GM21825 (cell line): ENCODE measurements at regions not wholly inside any gene's neighbourhood (a gene's known extent, or its start where the extent isn't known, plus 50 kb on each side); places are given as distances from the start of the nearest gene placed in this dataset.

Source experiments
- ATAC-seq: cut with Tn5 transposase; IDR thresholded peaks from one replicate; pipeline ENCODE4 v1.9.1; 2021; ENCODE audit warnings: mild to moderate bottlenecking, moderate library complexity; ENCODE audit not compliant: unreplicated experiment

DNA sequence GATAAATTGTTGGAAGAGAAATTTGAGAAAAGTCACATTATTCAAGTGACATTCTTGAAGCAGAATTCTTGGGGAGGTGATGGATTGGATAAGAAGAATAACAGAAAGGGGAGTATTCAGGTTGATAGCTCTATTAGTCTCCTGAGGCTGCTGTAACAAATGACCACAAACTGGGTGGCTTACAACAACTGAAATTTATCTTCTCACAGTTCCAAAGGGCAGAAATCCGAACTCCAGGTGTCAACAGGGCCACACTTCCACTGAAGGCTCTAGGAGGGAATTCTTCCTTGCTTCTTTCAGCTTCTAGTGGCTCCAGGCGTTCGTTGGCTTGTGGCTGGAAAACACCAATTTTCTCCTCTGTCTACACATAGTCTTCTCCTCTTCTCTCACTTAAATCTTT lies 99.8 kb downstream of the TES start:
- no peak for ATAC-seq

DNA sequence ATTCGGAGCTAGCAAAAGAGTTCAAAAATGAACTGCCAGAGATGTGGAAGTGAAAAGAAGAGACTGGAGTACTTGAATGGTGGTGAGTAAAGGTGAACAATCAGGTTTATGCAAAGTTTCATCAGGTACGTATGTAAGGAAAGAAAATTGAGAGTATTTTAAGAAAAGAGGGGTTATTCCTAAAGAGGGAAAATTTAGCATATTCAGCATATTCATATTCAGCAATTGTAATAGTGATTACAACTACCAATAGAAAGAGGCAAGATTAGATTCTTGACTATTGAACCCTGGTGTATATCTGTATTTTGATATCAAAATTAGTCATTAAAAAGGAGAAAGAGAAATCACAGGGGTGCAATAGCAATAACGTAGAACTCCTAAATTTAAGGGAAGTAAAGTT lies 100.9 kb downstream of the TES start:
- no peak for ATAC-seq

DNA sequence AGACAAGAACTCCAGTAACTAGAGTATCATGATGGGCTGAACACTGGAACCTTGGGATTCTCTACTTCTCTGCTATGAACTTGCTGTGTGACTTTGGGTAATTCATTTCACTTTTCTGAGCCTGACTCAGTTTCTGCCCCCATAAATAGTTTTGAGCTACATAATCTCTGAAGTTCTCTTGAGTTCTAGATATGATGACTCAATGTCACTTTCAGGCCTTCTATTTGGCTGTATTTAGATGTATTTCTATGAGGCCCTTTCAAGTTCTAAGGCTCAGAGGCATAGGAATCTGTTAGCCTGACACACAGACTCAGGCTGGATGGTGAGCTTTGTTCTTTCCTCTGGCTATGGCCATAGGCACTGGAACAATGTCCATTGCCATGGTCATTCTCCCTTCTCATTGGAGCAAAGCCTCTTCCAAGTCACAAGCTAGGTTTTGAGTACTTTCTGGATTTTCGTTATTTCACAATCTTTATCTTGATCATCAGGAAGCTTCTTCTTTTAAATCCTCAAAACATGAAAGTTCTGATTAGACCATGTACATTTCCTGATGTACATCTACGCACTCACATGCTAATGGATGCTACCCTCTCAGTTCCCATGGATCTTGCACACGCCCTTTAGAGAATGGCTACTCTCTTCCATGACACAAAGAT lies 101.6 kb downstream of the TES start:
- no peak for ATAC-seq

DNA sequence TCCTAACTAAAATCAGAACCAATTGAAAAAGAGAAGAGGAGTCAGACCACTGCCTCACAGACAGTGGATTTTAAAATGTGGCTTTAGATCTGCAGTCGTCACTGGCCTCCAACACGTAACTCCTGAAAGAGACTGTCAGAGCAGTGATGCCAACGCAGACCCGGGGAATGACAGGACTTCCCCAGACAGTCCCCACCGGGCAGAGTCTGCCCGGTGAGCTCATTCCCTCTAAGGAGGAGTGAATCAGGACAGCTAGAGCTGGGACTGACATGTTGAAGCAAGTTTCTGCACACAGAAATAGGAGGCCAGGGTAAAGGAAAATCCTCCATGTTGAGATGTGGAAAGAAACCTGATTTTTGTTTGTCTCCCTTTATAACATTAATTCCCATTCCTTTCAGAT lies 105.0 kb downstream of the TES start:
- no peak for ATAC-seq

DNA sequence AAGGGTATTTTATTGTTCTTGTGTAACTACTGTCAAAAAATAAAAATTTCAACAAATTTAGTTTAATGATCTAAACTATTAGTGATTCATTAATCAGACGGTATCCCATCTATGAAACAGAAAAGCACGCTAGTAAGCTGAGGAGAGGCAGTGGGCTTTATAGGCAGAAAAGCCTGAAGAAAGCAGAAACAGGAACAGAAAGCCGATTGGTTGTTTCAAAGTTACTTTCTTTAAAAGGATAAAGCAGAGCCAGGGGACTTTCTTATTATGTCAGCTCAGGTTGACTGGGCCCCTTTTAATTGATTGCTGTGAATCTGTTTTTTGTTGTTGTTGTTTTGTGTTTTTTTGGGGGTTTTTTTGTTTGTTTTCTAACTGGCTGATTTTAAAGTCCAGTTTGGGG lies 105.5 kb downstream of the TES start:
- ATAC-seq: no peak

DNA sequence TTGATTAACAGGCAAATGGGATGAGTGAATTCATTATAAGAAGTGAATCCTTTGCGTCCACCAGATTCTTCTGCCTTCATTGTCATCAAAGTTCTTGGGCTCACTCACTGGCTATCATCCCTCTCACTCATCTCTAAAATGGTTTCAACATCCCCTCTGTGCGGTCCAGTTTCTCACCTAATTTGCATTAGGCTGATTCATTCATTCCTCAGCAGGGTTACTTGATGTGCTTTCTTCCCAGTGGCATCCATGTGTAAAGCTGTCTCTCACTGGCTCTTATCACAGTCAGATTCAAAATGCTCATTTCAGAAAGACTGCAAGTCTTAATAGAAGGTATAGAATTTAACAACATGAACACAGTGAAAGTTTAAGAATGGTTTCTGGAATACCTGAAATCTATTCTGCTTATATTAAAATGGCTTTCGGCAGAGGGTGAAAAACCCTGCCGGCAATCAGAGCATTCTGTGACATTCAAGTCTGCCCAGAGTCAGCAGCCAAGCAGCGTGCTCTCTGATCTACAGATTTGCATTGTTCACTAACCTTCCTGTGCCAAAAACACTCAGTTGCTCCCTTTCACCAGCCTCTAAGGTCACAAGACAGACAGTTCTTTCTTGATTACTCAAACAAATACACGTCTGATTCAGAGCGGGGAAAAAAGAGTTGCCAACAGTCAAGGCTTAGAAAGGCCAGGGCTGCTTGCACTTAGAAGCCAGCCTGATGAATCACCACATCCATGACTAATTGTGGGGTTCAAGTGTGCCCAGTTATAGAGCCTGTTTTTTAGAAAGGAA lies 106.7 kb downstream of the TES start:
- peak; percentile 92 for ATAC-seq

DNA sequence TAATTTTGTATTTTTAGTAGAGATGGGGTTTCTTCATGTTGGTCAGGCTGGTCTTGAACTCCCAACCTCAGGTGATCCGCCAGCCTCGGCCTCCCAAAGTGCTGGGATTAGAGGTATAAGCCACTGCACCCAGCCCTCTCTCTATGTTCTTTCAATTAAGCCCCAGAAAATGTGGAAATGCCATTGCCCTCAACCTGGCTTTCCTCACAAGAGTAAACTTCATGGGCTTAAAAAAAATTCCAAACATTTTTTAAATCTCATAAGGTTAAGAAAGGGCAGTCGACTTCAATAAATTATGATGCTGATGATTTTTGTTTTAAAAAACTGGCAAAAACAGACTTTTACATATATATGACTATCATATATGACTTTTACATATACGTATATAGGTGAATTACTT lies 107.6 kb downstream of the TES start:
- no peak for ATAC-seq

DNA sequence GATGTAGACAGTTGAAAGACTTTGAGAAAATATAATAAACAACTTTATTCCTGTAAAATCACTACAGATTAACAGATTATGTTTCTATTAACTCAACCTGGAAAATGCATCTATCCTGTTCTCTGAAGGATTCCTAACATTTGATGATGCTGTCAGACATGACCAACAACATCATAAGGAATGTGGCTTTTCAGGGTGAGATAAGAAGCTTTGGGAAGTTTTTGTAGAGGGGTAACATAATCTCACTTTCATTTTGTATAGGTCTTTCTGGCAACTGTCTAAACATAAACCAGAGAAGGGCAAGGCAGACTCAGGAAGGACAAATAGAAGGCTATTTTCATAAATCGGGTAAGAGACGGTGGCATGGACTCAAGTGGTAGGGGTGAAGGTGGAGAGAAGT lies 112.2 kb downstream of the TES start:
- ATAC-seq: no peak

DNA sequence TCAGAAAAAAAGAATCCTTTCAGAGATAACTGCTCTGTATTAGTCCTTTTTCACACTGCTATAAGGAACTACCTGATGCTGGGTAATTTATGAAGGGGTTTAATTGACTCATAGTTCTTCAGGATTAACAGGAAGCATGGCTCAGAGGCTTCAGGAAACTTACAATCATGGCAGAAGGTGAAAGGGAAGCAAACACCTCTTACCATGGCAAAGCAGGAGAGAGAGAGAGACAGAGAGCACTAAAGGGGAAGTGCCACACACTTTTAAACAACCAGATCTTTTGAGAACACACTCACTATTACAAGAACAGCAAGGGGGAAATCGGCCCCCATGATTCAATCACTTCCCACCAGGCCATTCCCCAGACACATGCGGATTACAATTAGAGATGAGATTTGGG lies 114.2 kb downstream of the TES start:
- ATAC-seq: no peak

DNA sequence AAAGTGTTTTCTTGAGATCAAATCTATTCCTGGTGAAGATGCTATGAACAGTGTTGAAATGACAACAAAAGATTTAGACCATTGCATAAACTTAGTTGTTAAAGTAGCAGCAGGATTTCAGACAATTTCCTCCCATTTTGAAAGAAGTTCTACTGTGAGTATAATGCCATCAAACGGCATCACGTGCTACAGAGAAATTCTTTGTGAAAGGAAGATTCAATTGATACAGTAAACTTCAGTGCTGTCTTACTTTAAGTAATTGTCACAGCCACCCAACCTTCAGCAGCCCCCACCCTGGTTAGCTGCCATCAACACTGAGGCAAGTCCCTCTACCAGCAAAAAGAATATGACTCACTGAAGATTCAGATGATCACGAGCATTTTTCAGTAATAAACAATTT lies 115.2 kb downstream of the TES start:
- ATAC-seq: no peak

DNA sequence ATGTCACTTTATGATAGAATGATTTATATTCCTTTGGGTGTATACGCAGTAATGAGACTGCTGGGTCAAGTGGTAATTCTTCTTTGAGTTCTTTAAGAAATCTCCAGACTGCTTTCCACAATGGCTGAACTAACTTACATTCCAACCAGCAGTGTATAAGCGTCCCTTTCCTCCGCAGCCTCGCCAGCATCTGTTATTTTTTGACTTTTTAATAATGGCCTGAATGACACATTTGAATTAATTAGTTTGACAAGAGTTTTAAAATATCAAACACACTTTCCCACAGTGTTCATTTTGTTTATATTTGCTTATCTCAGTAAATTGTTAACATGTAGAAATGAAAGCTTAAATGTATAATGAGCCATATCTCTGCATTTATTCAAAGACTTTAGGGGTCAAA lies 116.8 kb downstream of the TES start:
- no peak for ATAC-seq

DNA sequence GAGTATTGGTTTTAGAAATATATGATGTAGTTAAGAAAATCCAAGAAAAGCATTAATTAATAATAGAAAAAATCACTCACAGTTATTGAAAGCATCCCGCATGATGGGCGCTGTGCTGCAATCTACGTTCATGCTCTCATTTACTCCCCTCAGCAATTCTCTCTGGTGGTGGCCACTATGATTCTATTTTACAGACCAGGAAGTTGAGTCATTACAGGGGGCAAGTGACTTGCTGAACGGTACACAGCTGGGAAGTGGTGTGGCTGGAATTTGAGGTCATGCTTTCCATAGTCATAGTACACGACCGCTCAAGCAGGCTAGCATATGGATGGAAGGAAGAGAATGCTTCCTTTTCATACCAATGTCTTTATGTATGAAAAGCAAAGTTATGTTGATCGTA lies 117.4 kb downstream of the TES start:
- no peak for ATAC-seq

DNA sequence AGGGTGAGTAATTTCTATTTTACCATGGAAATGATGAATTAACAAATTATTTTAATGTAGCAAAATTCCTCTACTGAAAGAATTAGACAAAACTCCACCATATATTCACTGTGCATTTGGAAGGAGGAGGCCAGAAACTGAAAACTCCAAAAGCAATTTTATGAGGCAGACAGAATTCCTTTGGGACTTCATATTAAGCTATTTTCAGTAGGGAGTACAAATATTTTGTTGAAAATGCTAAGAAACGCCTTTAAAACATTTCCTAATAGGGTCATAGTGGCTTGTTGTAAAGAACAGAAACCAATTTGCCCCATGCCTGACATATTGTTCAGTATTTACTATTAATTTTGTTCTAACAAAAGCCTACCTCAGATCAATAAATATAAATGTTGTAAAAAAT lies 117.8 kb downstream of the TES start:
- no peak for ATAC-seq

DNA sequence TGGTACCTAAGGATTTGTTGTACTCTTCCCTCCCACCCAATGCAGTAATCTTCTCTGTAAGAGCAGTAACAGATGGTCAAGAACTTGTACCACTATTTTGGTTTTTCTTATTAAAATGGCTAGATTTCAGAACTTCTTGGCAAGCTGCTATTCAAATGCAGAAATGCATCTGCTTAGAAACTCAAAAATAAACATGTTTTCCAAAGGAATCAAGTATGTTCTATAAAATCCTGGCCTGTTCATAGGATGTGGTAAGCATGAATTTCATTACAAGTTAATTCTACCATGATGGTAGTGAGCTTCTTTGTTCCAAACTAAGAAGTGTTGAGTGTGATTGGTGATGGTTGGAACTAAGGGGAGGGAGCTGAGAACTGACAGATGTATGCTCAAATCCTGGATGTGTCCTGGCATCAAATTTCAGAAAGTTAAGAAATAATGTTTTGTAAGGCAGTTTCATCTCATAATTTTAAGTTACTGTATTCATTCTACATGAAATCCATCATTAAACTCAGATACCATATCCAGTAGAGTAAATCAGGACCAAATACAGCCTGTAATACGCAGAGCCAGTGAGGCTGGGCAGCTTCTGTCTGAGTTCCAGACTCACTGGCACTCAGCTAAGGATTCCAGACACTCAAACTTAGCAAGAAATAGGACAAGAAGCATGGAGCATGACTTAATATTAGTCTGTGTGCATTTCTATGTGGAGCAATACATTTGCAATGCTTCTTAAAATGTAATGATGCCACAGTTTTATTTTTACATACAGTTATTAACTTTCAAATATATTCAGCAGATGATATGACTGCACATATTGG lies 119.6 kb downstream of the TES start:
- ATAC-seq: no peak

DNA sequence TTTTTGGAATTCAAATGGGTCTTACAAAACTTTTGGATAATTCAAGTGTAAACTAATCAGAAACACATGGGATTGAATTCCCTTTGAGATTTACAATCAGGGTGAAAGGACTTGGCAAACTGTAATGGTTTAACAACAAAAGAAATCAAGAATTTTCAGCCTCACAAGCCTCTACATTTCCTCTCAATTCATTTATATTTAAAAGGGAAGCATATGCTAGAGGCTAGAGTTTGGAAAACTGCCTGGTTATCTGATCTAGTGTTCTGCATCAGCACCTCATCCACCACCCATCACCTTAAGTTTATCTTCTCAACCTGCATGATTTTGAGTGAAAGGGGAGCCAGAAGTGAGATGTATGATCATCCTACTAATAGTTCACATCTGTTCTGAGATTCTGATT lies 120.7 kb downstream of the TES start:
- ATAC-seq: no peak

DNA sequence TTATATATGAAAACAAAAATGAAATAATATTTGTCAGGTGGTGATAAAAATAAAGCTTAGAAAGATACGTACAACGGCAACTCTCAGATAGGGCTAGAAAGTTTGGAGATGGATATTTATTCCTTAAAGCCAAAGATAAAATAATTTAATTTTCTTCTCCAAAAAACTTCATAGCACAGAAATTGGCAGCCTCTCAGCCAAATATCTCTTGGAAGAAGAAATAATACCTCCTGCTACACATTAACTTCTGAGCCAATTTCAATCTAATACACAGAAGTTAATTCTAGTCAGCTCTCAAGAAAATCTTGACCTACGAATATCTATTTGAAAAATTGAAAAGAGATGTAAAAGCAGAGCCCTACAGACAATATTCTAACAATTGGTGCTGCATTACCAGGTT lies 122.4 kb downstream of the TES start:
- ATAC-seq: no peak

DNA sequence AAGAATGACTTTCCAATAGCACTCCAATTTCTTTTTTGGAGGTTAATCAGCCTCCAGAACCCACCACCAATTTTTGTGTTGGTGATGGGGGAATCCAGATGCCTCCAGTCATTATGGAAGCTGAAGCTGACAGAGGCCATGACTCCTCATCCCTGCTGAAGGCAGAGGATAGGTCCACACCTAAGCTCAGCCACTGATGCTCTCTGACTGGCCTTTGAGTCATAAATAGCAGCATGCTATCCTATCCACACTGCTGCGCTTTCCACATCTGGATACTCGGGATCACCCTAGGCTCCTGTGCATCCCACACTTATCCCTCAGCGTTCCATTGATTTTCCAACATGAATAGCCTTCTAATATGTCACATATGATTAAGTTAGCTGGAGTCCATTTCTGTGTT lies 124.2 kb downstream of the TES start:
- ATAC-seq: no peak

DNA sequence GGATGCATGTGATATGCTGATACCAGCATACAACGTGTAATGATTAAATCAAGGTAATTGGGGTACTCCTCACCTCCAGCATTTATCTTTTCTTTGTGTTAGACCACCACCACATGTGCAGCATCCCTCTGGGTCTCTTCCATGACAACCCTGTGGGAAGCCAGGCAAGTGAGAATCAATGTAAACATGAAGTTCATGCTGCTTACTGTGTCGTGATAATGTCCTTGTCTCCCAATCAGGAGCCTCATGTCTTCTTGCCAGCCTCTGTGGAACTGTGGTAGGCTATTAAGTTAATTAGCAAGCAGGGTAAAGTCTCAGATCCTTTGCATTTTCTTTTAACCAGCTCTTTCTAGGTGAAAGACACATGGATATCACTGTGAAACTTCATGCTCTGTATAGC lies 126.7 kb downstream of the TES start:
- ATAC-seq: no peak

DNA sequence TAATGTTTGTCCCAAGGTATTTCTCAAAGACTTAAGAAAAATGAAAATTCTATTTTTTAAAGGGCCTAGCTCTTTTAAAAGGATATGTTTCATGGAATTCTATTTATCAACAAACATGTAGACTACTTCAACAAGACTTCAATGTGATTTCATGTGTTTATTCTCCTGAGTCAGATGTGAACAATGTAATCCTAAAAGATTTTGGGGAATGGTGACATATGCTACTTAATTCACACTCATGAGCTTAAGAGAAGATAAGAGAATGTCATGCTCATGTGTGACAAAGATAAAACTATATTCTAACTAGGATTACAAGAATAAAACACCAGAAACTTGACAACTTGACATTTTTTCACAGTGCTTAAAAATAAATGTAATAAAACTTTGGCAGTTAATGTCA lies 127.5 kb downstream of the TES start:
- ATAC-seq: no peak

DNA sequence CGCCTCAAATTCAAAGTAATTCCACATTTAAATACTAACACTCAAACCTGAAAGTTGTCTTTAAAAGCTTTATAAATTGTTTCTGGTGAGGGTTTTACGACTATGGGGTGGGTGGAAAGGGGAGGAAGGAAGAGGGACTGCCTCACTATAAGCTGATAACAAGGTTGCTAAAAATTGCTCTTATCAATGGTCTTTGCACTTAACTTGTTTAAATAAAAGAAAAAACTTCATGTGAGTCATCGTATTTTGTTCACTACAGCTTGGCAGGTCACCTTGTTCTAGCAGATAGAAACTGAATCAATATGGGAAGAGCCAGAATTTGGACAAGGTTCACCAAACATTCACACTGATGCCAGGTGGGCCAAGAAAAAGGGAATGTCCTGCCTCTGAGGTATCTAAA lies 129.2 kb downstream of the TES start:
- no peak for ATAC-seq

DNA sequence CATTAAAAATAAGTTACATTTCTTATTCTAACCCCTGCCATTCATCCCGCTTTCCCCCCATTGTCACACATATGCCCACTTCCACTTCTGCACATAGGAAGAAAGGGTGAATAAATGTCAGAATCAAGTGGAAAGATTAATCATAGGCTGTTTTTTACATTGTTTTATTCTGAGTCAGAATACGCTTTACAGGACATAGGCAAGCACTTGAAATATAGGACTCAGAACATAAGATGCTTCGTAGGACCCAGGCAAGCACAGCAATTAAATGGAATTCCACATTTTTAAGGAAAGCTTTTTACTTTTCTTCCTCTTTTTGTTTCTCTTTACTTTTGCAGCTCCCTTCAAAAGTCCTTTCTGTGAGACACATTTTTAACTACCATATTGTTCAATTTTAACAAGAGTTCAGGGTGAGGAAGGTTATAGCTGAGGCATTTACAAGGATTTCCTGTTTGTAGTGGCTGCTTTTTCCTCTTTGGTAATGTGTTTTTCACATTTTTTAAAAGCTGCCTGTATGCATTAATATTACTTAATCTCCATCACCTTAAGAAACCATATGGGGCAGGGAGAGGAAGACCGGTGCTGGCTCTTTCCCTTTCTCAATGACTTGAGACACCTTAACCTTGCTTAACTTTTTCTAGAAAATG lies 130.0 kb downstream of the TES start:
- no peak for ATAC-seq
